Keratinocyte (primary cell): ENCODE measurements at regions not wholly inside any gene's neighbourhood (a gene's known extent, or its start where the extent isn't known, plus 50 kb on each side); places are given as distances from the start of the nearest gene placed in this dataset.

Source experiments
- DNase-seq: peaks from one replicate; pipeline ENCODE4 v3.0.0-alpha.2; 2011; ENCODE audit warnings: low read depth, missing footprints, low spot score
- FAIRE-seq: peaks from 2 replicates; lab custom pipeline; 2011; peaks lifted over from hg19 to GRCh38; lab: Jason Lieb, UNC
- H2AFZ ChIP-seq: 2 replicates; pipeline ENCODE4 v1.6.0; 2012; ENCODE audit warnings: low read length, control low read depth, inconsistent platforms; ENCODE audit not compliant: control insufficient read depth
- H3K27ac ChIP-seq: 2 replicates; pipeline ENCODE4 v1.5.1; 2011; ENCODE audit warnings: low read length; ENCODE audit not compliant: control insufficient read depth, insufficient read depth
- H3K27me3 ChIP-seq: 3 replicates; pipeline ENCODE4 v1.6.0; 2011; ENCODE audit warnings: low read length; ENCODE audit not compliant: control insufficient read depth, insufficient read depth; ENCODE audit errors: extremely low read depth
- H3K36me3 ChIP-seq, 2 experiments: 2 replicates in 1 of 2; 3 replicates in 1 of 2; pipeline ENCODE4 v1.5.1; 2011; ENCODE audit warnings: low read length in 2 of 2, mild to moderate bottlenecking in 1 of 2; ENCODE audit not compliant: control insufficient read depth in 2 of 2, insufficient read depth in 2 of 2; ENCODE audit errors: extremely low read depth in 1 of 2
- H3K4me1 ChIP-seq: 3 replicates; pipeline ENCODE4 v1.5.1; 2011; ENCODE audit warnings: low read length; ENCODE audit not compliant: control insufficient read depth, insufficient read depth; ENCODE audit errors: extremely low read depth
- H3K4me2 ChIP-seq: 3 replicates; pipeline ENCODE4 v1.6.0; 2011; ENCODE audit warnings: low read depth, low read length; ENCODE audit not compliant: control insufficient read depth, insufficient read depth; ENCODE audit errors: extremely low read depth
- H3K4me3 ChIP-seq, 3 experiments: fragments of 200-600 bp in 1 of 3; sonication (generic) in 1 of 3; 2 replicates in 2 of 3; 3 replicates in 1 of 3; pipeline ENCODE4 v1.5.1; 2011 to 2016; ENCODE audit warnings: low read length in 3 of 3, mild to moderate bottlenecking in 3 of 3, control low read depth in 2 of 3, inconsistent platforms in 1 of 3, low read depth in 1 of 3, mixed read lengths in 1 of 3, mixed run types in 1 of 3, moderate library complexity in 1 of 3; ENCODE audit not compliant: control insufficient read depth in 2 of 3, insufficient read depth in 2 of 3; ENCODE audit errors: extremely low read depth in 1 of 3
- H3K79me2 ChIP-seq: 2 replicates; pipeline ENCODE4 v1.6.0; 2012; ENCODE audit warnings: low read length; ENCODE audit not compliant: control insufficient read depth, insufficient read depth
- H3K9ac ChIP-seq: 3 replicates; pipeline ENCODE4 v1.6.0; 2011; ENCODE audit warnings: low read length; ENCODE audit not compliant: control insufficient read depth, insufficient read depth; ENCODE audit errors: extremely low read depth
- H3K9me1 ChIP-seq: 3 replicates; pipeline ENCODE4 v1.6.0; 2011; ENCODE audit warnings: low read length; ENCODE audit not compliant: control insufficient read depth, insufficient read depth; ENCODE audit errors: extremely low read depth
- H3K9me3 ChIP-seq: 2 replicates; pipeline ENCODE4 v1.5.1; 2012; ENCODE audit warnings: low read depth, low read length; ENCODE audit not compliant: control insufficient read depth
- H4K20me1 ChIP-seq: 3 replicates; pipeline ENCODE4 v1.6.0; 2011; ENCODE audit warnings: low read length; ENCODE audit not compliant: control insufficient read depth, insufficient read depth; ENCODE audit errors: extremely low read depth
- EZH2 ChIP-seq: IDR thresholded peaks from one replicate; pipeline ENCODE4 v1.6.1; 2012; ENCODE audit warnings: inconsistent platforms, mild to moderate bottlenecking, low read length, moderate library complexity
- dilution Hi-C: fragments of 300-500 bp; cut with MboI; formaldehyde crosslinking; loops from one replicate; pipeline ENCODE4 v1.7.0; 2020; ENCODE audit warnings: low sequenced_read_pairs; ENCODE audit not compliant: extremely low pct_ligation_motif_present
- TF ChIP-seq, protein P1 (sequence below), 3 experiments: IDR thresholded peaks in 1 of 3; conservative IDR thresholded peaks in 1 of 3; optimal IDR thresholded peaks in 1 of 3; 2 replicates in 2 of 3; 3 replicates in 1 of 3; pipeline versions ENCODE3 to v1.5.1; 2011; ENCODE audit warnings: low read length in 3 of 3, mild to moderate bottlenecking in 3 of 3, moderate library complexity in 2 of 3, control low read depth in 1 of 3, inconsistent platforms in 1 of 3; ENCODE audit not compliant: insufficient read depth in 2 of 3; ENCODE audit errors: extremely low read depth in 1 of 3

DNA sequence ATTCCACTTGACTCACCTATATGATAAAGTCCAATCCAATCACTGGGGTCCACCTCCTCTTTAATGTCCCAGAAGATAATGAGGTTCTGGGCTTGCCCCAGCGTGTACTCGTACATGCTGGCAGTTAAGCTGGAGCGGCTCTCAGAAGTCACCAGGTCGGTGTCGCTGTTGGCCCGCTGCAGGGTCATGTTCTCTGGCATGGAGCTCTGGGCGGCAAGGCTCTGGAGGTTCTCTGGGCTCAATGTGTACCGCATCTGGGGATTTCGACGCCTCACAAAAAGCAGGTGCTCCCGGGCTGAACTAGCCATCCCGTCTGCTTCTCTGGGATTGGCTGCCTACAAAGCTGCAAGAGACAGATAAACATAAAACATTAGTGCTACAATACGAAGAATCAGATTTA lies 206.4 kb upstream of the CCDC150 start:
- TF ChIP-seq, protein P1, sequence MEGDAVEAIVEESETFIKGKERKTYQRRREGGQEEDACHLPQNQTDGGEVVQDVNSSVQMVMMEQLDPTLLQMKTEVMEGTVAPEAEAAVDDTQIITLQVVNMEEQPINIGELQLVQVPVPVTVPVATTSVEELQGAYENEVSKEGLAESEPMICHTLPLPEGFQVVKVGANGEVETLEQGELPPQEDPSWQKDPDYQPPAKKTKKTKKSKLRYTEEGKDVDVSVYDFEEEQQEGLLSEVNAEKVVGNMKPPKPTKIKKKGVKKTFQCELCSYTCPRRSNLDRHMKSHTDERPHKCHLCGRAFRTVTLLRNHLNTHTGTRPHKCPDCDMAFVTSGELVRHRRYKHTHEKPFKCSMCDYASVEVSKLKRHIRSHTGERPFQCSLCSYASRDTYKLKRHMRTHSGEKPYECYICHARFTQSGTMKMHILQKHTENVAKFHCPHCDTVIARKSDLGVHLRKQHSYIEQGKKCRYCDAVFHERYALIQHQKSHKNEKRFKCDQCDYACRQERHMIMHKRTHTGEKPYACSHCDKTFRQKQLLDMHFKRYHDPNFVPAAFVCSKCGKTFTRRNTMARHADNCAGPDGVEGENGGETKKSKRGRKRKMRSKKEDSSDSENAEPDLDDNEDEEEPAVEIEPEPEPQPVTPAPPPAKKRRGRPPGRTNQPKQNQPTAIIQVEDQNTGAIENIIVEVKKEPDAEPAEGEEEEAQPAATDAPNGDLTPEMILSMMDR (optimal IDR thresholded peaks at IDR 0.05 in 1 of 3, IDR thresholded peaks at IDR 0.05 in 1 of 3, conservative IDR thresholded peaks at IDR 0.05 in 1 of 3; ENCODE audit: extremely low read depth in 1 of 3, insufficient read depth in 2 of 3, low read length in 3 of 3), result no peak
- no peak for TF ChIP-seq EZH2
- Histone ChIP-seq H3K79me2 (no peaks in the 10 kb centered on the region), H3K4me3 (no peak overlapping the region), H3K36me3 (no peaks in the 10 kb centered on the region), H3K9me1 (no peaks in the 10 kb centered on the region), H3K27me3 (no peaks in the 10 kb centered on the region), H3K27ac (no peak overlapping the region), H4K20me1 (no peaks in the 10 kb centered on the region), H3K9me3 (no peaks in the 10 kb centered on the region), H3K4me1 (no peaks in the 10 kb centered on the region), H3K4me2 (no peak overlapping the region), H3K9ac (no peak overlapping the region), H2AFZ (no peak overlapping the region)
- dilution Hi-C loops, result no loop called here
- FAIRE-seq (no peak), DNase-seq (no peak)

DNA sequence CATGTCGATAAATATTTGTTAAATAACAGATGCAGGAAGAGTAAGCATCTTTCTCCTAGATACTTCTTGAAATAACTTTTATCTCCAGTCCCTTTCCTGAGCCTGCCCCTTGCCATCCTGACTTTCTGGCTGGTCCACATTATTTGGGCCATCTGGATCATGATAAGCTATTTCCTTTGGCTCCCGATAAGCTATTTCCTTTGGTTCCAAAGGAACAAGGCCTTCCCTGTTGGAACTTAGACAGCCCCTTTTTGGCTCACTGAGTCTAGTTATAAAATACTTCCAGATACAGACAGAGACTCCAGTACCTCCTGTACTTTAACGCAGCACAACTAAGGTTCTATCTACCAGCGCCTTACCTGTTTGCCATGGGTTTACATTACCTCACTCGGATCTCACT lies 205.3 kb upstream of the CCDC150 start:
- Histone ChIP-seq H3K4me2 (no peak overlapping the region), H3K79me2 (no peaks in the 10 kb centered on the region), H3K9me1 (no peaks in the 10 kb centered on the region), H3K27ac (no peak overlapping the region), H3K4me3 (no peak overlapping the region), H4K20me1 (no peaks in the 10 kb centered on the region), H3K36me3 (no peaks in the 10 kb centered on the region), H2AFZ (no peak overlapping the region), H3K9me3 (no peaks in the 10 kb centered on the region), H3K4me1 (no peaks in the 10 kb centered on the region), H3K27me3 (no peaks in the 10 kb centered on the region), H3K9ac (no peak overlapping the region)
- dilution Hi-C loops, result no loop called here
- no peak for FAIRE-seq
- TF ChIP-seq, protein P1 (optimal IDR thresholded peaks at IDR 0.05 in 1 of 3, IDR thresholded peaks at IDR 0.05 in 1 of 3, conservative IDR thresholded peaks at IDR 0.05 in 1 of 3; ENCODE audit: extremely low read depth in 1 of 3, insufficient read depth in 2 of 3, low read length in 3 of 3), result no peak
- no peak for TF ChIP-seq EZH2
- no peak for DNase-seq
